HG03196 (cell line): ENCODE measurements at regions not wholly inside any gene's neighbourhood (a gene's known extent, or its start where the extent isn't known, plus 50 kb on each side); places are given as distances from the start of the nearest gene placed in this dataset.

Experiments
- ATAC-seq: cut with Tn5 transposase; IDR thresholded peaks from one replicate; pipeline ENCODE4 v1.9.1; 2021; ENCODE audit not compliant: unreplicated experiment

- no peak for ATAC-seq
Measured at GRCh38 chr2:898319-898718, 52.3 kb upstream of the SNTG2 start.

- ATAC-seq, result no peak
Measured at GRCh38 chr2:897091-897490, 53.6 kb upstream of the SNTG2 start.

DNA sequence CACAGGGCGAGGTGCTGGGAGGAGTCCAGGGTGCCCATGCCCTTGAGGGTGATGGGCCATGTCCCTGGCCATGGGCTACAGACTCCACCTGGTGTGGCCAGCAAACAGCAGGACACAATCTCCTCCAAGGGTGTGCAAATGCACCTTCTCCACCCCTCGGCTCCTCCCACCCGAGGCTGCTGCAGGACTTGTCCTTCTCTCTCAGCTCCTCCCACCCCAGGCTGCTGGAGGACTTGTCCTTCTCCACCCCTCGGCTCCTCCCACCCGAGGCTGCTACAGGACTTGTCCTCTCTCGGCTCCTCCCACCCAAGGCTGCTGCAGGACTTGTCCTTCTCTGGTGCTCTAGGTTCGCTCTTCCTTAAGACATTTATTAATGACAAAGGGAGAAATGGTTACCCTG is 57.3 kb upstream of the SNTG2 start:
- no peak for ATAC-seq

DNA sequence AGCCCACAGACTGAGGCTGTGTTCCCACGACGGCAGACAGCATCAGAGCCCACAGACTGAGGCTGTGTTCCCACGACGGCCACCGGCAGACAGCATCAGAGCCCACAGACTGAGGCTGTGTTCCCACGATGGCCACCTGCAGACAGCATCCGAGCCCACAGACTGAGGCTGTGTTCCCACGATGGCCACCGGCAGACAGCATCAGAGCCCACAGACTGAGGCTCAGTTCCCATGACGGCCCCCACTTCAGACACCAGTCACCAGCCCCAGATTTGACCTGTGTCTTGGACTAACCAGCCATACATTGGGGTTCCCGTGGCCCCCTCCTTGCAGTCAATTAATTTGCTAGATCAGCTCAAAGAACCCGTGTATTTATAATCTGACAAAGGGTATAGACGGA is 57.8 kb upstream of the SNTG2 start:
- no peak for ATAC-seq

- no peak for ATAC-seq
Measured at GRCh38 chr2:892401-892800, 58.2 kb upstream of the SNTG2 start.

GRCh38 chr2:891734-892133 is 58.9 kb upstream of the SNTG2 start:
- no peak for ATAC-seq

- ATAC-seq, result no peak
Measured at GRCh38 chr2:890791-891190, 59.9 kb upstream of the SNTG2 start.

DNA sequence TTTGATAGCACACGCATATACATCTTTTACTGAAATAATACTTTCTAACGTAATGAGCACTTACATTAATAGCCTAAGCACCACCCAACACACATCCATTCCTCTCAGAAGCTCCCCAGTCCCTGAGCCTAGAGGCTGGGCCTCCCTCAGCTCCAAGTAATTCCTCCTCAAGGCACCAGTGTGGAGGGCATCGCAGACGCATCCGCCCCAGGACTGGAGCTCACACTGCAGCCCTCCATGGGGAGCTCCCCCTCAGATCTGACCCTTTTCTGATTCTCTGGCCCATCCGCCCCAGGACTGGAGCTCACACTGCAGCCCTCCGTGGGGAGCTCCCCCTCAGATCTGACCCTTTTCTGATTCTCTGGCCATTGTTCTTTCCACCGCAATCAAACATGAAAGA is 60.4 kb upstream of the SNTG2 start:
- no peak for ATAC-seq

GRCh38 chr2:888906-889566 is 61.6 kb upstream of the SNTG2 start:
- ATAC-seq, result no peak

DNA sequence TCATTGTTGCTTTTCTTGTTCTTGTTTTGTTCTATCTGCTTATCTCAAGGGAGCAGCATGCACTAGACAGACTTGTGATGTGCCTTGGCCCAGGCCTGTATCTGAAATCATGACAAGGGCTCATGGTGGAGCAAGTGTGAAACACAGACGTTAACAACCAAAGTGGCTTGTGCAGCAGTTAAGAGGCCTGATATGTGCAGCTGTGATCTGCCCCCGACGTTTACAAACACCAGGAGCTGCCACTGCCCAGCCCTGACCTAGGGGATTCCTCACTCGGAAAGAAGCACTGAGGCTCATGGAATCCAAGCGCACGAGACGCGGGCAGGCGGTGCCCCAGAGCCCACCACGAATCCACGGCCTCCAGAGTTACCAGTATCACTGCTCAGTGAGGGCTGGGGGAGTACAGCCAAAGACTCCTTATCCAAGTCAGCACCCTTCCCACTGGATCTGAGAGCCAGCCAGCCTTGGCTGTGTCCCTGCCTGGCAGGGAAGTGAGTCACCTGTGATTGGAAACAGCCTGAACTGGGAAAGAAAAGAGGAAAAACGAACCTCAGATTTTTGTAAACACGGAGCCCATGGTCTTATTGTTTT is 62.3 kb upstream of the SNTG2 start:
- no peak for ATAC-seq

GRCh38 chr2:887639-888038 is 63.0 kb upstream of the SNTG2 start:
- no peak for ATAC-seq

- ATAC-seq, result no peak
Measured at GRCh38 chr2:886072-887022, 64.3 kb upstream of the SNTG2 start.

DNA sequence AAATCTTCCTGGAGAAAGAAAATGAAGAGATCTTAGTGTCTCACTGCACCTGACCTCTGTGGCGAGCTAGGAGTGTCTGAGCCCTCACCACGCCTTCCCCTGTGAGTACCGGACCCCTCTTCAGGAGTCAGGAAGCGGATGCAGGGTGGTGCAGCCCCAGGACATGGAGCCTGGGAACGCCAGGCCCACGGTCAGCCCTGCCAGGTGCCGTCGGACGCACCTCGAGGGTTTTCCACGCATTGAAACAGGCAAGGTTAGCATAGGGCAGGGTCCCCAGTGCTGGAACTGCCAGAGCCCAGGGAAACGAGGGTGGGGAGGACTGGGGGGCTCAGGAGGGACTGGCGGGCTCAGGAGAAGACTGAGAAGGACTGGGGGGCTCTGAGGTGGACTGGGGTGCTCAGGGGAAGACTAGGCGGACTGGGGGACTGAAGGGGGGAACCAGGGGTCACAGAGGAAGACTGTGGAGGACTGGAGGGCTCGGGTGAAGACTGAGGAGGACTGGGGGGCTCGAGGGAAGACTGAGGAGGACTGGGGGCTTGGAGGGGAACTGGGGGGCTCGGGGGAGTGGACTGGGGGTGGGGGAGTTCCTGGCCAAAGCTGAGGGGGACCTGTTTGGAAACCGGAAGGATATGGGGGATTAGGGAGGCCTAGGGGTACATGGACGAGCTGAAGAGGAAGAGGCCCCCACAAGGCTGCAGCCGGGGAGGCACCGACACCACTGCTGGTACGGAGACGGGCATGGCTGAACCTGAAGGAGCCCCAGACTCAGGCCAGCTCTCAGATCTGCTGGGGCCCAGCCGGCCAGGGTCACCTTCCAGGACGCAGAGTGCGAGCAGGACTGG is 65.2 kb upstream of the SNTG2 start:
- ATAC-seq, result no peak

DNA sequence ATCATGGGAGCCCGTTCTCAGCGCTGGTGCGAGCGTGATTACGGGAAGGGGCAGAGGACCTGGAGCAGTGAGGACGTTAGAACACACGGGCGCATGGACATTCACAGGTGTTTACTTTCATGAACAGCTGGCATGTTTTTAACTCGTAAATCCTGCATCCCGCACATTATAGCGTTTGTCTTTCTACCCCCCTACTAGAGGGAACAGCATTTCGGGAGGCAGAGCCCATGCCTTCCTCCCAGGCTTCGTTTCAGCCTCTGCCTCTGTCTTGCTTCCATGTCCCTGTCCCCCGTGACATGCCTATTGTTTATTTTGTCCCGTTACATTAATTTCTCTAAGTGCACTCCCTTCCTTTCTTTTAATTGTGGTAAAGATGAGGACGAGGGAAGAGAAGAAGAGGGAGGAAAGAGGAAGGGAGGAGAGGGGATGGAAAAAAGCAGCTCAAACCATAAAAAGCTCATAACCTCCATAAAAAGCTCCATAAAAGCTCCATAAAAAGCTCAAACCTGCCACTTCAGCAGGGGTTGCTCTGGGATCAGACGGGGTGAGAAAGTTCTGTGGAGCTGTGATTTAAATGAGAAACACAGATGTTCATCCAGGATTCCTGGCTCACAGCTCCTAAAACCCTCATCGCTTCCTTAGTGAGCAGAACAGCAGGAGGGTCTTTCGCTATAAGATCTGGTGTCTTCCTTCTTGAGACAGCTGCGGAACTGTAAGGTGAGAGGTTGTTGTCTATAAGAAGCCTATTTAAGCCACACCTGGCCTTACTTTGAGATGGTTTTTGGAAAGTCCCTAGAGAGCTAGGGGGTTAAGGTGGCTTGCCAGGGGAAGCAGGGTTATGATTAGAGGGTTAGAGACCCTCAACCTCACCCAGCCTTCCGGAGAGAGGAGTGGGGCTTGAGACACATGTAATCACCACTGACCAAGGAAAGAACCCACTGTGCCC is 66.6 kb upstream of the SNTG2 start:
- ATAC-seq, result no peak

DNA sequence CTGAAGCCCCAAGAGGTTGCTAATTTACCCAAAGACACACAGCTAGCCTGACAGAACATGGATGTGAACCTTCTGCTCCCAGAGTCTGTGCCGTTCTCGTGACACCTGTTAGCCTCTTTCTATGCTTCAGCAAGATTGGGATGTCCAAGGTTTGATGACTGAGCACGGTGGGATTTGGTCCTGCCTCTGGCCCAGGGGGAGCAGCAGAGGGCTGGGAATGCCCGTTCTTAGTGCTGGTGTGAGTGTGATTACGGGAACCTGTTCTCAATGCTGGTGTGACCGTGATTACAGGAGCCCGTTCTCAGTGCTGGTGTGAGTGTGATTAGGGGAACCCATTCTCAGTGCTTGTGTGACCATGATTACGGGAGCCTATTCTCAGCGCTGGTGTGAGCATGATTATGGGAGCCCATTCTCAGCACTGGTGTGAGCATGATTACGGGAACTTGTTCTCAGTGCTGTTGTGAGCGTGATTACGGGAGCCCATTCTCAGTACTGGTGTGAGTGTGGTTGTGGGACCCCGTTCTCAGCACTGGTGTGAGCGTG is 67.3 kb upstream of the SNTG2 start:
- ATAC-seq, result no peak

GRCh38 chr2:881204-881918 is 69.3 kb upstream of the SNTG2 start:
- ATAC-seq, result no peak

GRCh38 chr2:880201-880970 is 70.3 kb upstream of the SNTG2 start:
- no peak for ATAC-seq

DNA sequence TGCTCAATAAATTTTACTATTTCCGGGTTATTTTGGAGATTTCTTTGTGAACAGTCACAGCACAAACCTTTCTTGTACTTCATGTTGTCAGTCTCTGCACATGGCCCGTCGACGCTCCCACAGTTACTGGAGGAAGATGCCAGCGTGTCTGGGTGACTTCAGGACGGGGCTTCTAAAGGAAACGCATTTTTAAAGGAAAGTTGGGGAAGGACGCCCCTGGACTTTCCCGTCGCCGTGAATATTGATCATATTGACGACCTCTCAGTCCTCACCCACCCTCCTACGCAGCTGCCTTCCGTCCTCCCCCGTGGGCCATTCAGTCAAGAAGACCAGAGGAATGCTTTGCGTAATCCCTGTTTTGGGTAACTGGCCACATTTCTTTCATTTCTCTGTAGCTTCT is 71.1 kb upstream of the SNTG2 start:
- no peak for ATAC-seq
